ENCODE measurements at regions not wholly inside any gene's neighbourhood (a gene's known extent, or its start where the extent isn't known, plus 50 kb on each side); places are given as distances from the start of the nearest gene placed in this dataset.

- 1% methylated on average over 4 of the region's 4 CpGs for WGBS (ENCODE audit: missing lambda C conversion rate)
- no peak for FAIRE-seq
- CTCF ChIA-PET, result no interaction called here
These were observed 686.5 kb upstream of the ADAMTS16 start for GRCh38 chr5:4453655-4454054.

GRCh38 chr5:4479426-4479825 lies 660.7 kb upstream of the ADAMTS16 start:
- H3K4me3 ChIP-seq, result no peak overlapping the region
- no peak overlapping the region for H3K4me2 ChIP-seq
- TF ChIP-seq ZSCAN20 (CRISPR knock-in tag; IDR thresholded peaks at IDR 0.05) (no peak), BHLHE40 (IDR thresholded peaks at IDR 0.05; ENCODE audit: low read depth, low read length) (no peak), MAZ (IDR thresholded peaks at IDR 0.05; ENCODE audit: borderline replicate concordance, low read depth, low read length) (no peak), SMC3 (IDR thresholded peaks at IDR 0.05) (no peak), ZFP36 (IDR thresholded peaks at IDR 0.05; ENCODE audit: borderline replicate concordance, partially characterized antibody) (no peak), ZNF302 (CRISPR knock-in tag; IDR thresholded peaks at IDR 0.05) (no peak), RFX5 (IDR thresholded peaks at IDR 0.05) (no peak), JUN (IDR thresholded peaks at IDR 0.05) (no peak), FOSL2 (IDR thresholded peaks at IDR 0.05) (no peak), FOSL2 (CRISPR knock-in tag; IDR thresholded peaks at IDR 0.05) (no peak)
- H3K4me1 ChIP-seq, result no peaks in the 10 kb centered on the region
- WGBS (ENCODE audit: missing lambda C conversion rate), result 23% methylated on average over 3 of the region's 3 CpGs
- ChIA-PET POLR2A (no interaction called here), CTCF (no interaction called here)
- DNase-seq (ENCODE audit: low read depth in 1 of 2, low spot score in 1 of 2) (no peak), FAIRE-seq (no peak), ATAC-seq (no peak)
- H3K27ac ChIP-seq, result no peak overlapping the region
- no peaks in the 10 kb centered on the region for H3K9me3 ChIP-seq

More at GRCh38 chr5:4453655-4454054, 686.5 kb upstream of the ADAMTS16 start:
- no peak for DNase-seq (ENCODE audit: low read depth in 1 of 2, low spot score in 1 of 2)
- no peak for ATAC-seq
- no peak overlapping the region for H3K4me3 ChIP-seq
- H3K9me3 ChIP-seq, result no peaks in the 10 kb centered on the region
- H3K27ac ChIP-seq, result no peak overlapping the region
- no peak overlapping the region for H3K4me2 ChIP-seq
- no peaks in the 10 kb centered on the region for H3K4me1 ChIP-seq
- TF ChIP-seq ZFP36 (IDR thresholded peaks at IDR 0.05; ENCODE audit: borderline replicate concordance, partially characterized antibody) (no peak), CBX2 (IDR thresholded peaks at IDR 0.05; ENCODE audit: borderline replicate concordance, low read depth) (no peak)
- POLR2A ChIA-PET, result no interaction called here

- WGBS (ENCODE audit: missing lambda C conversion rate), result 20% methylated on average over 18 of the region's 18 CpGs
- DNase-seq (ENCODE audit: low read depth in 1 of 2, low spot score in 1 of 2) (no peak), FAIRE-seq (no peak), ATAC-seq (no peak)
- H3K27ac ChIP-seq, result no peak overlapping the region
- H3K9me3 ChIP-seq, result no peaks in the 10 kb centered on the region
- ChIA-PET POLR2A (no interaction called here), CTCF (no interaction called here)
- no peaks in the 10 kb centered on the region for H3K4me1 ChIP-seq
- H3K4me2 ChIP-seq, result no peak overlapping the region
- H3K4me3 ChIP-seq, result no peak overlapping the region
- TF ChIP-seq USF2 (IDR thresholded peaks at IDR 0.05) (no peak), CHD4 (IDR thresholded peaks at IDR 0.05; ENCODE audit: borderline replicate concordance) (no peak), ZC3H11A (IDR thresholded peaks at IDR 0.05) (no peak), GATA3 (IDR thresholded peaks at IDR 0.05; ENCODE audit: borderline replicate concordance) (no peak), MAX (IDR thresholded peaks at IDR 0.05) (no peak), EHF (CRISPR knock-in tag; IDR thresholded peaks at IDR 0.05) (no peak), TP53 (CRISPR knock-in tag; IDR thresholded peaks at IDR 0.05) (no peak), HES2 (IDR thresholded peaks at IDR 0.05) (no peak), FOSB (CRISPR knock-in tag; IDR thresholded peaks at IDR 0.05) (no peak), BCL3 (IDR thresholded peaks at IDR 0.05) (no peak), FOXS1 (CRISPR knock-in tag; IDR thresholded peaks at IDR 0.05) (no peak), BHLHE40 (IDR thresholded peaks at IDR 0.05; ENCODE audit: low read depth, low read length) (no peak)
These were observed 659.4 kb upstream of the ADAMTS16 start for GRCh38 chr5:4480528-4481349.
